HepG2 (cell line): ENCODE measurements at regions not wholly inside any gene's neighbourhood (a gene's known extent, or its start where the extent isn't known, plus 50 kb on each side); places are given as distances from the start of the nearest gene placed in this dataset.
A peak's percentile ranks its signal among the peaks of the same experiment; 100 is the strongest.

ENCODE experiments used
- AFF4 ChIP-seq: sonication (generic); formaldehyde crosslinking; IDR thresholded peaks from 2 replicates; pipeline ENCODE4 v1.4.0; 2020; ENCODE audit warnings: missing genetic modification reagents
- ATF1 ChIP-seq: IDR thresholded peaks from 2 replicates; pipeline ENCODE4 v1.6.1; 2016; ENCODE audit warnings: mild to moderate bottlenecking, control low read depth
- BORCS8-MEF2B ChIP-seq: sonication (generic); formaldehyde crosslinking; IDR thresholded peaks from 2 replicates; pipeline ENCODE4 v1.8.0; 2022; ENCODE audit warnings: mild to moderate bottlenecking, missing genetic modification reagents
- CAMTA2 ChIP-seq: sonication (generic); formaldehyde crosslinking; IDR thresholded peaks from 2 replicates; pipeline ENCODE4 v1.4.0; 2020; ENCODE audit warnings: mild to moderate bottlenecking, missing genetic modification reagents, borderline replicate concordance
- CEBPZ ChIP-seq: IDR thresholded peaks from 2 replicates; pipeline ENCODE4 v1.6.1; 2012; ENCODE audit warnings: low read length, improper control_type of control experiment
- FUBP1 ChIP-seq: sonication (generic); formaldehyde crosslinking; IDR thresholded peaks from 2 replicates; pipeline ENCODE4 v1.5.1; 2020; ENCODE audit warnings: missing genetic modification reagents, mild to moderate bottlenecking, borderline replicate concordance
- JUNB ChIP-seq: sonication (generic); formaldehyde crosslinking; IDR thresholded peaks from 2 replicates; pipeline ENCODE4 v1.8.0; 2022; ENCODE audit warnings: missing genetic modification reagents, mild to moderate bottlenecking, borderline replicate concordance
- MYC ChIP-seq: sonication (generic); formaldehyde crosslinking; IDR thresholded peaks from 2 replicates; pipeline ENCODE4 v1.9.0; 2021; ENCODE audit warnings: missing genetic modification reagents, borderline replicate concordance
- NFE2L1 ChIP-seq: sonication (generic); formaldehyde crosslinking; IDR thresholded peaks from 2 replicates; pipeline ENCODE4 v1.4.0; 2020; ENCODE audit warnings: missing genetic modification reagents, mild to moderate bottlenecking, borderline replicate concordance
- PHF20 ChIP-seq: sonication (generic); formaldehyde crosslinking; IDR thresholded peaks from 2 replicates; pipeline ENCODE4 v1.5.0; 2020; ENCODE audit warnings: mild to moderate bottlenecking, missing genetic modification reagents
- PRPF4 ChIP-seq: fragments of 200-400 bp; formaldehyde crosslinking; IDR thresholded peaks from 2 replicates; pipeline ENCODE4 v1.6.1; 2016; ENCODE audit warnings: low read length, low read depth; ENCODE audit not compliant: poor library complexity, severe bottlenecking
- REL ChIP-seq: sonication (generic); formaldehyde crosslinking; conservative IDR thresholded peaks from 2 replicates; pipeline ENCODE4 v1.8.0; 2022; ENCODE audit warnings: mild to moderate bottlenecking, missing genetic modification reagents, moderate library complexity
- ZNF101 ChIP-seq: sonication (generic); formaldehyde crosslinking; IDR thresholded peaks from 2 replicates; pipeline ENCODE4 v1.4.0; 2020; ENCODE audit warnings: mild to moderate bottlenecking, low read depth, missing genetic modification reagents, borderline replicate concordance
- ZNF451 ChIP-seq: sonication (generic); formaldehyde crosslinking; IDR thresholded peaks from 2 replicates; pipeline ENCODE4 v1.5.0; 2020; ENCODE audit warnings: mild to moderate bottlenecking, missing genetic modification reagents
- ZNF576 ChIP-seq: sonication (generic); formaldehyde crosslinking; IDR thresholded peaks from 2 replicates; pipeline ENCODE4 v1.4.0; 2020; ENCODE audit warnings: mild to moderate bottlenecking, missing genetic modification reagents
- ZNF605 ChIP-seq: sonication (generic); formaldehyde crosslinking; IDR thresholded peaks from 2 replicates; pipeline ENCODE4 v1.8.0; 2022; ENCODE audit warnings: mild to moderate bottlenecking, missing genetic modification reagents
- ZNF850 ChIP-seq: sonication (generic); formaldehyde crosslinking; conservative IDR thresholded peaks from 2 replicates; pipeline ENCODE4 v1.9.0; 2021; ENCODE audit warnings: mild to moderate bottlenecking, missing genetic modification reagents
- ZSCAN20 ChIP-seq: sonication (generic); formaldehyde crosslinking; IDR thresholded peaks from 2 replicates; pipeline ENCODE4 v1.4.0; 2020; ENCODE audit warnings: missing genetic modification reagents, mild to moderate bottlenecking, borderline replicate concordance

- no peak for TF ChIP-seq CAMTA2
- no peak for TF ChIP-seq CEBPZ
- no peak for TF ChIP-seq PRPF4
- TF ChIP-seq ZNF451 (CRISPR knock-in tag) = no peak
- no peak for TF ChIP-seq ZNF605 (CRISPR knock-in tag)
- TF ChIP-seq ZNF576 (CRISPR knock-in tag) = no peak
- TF ChIP-seq FUBP1 (CRISPR knock-in tag) = no peak
- no peak for TF ChIP-seq AFF4 (CRISPR knock-in tag)
- no peak for TF ChIP-seq REL (CRISPR knock-in tag)
- TF ChIP-seq ATF1 (CRISPR knock-in tag) = no peak
- TF ChIP-seq JUNB (CRISPR knock-in tag) = peak; percentile 33; the same call in 1 of the 2 replicates
- no peak for TF ChIP-seq ZNF850 (CRISPR knock-in tag)
- no peak for TF ChIP-seq ZSCAN20
- TF ChIP-seq PHF20 = no peak
- TF ChIP-seq MYC = no peak
- TF ChIP-seq ZNF101 = no peak
- no peak for TF ChIP-seq BORCS8-MEF2B (CRISPR knock-in tag)
- no peak for TF ChIP-seq NFE2L1 (CRISPR knock-in tag)
Observed at GRCh38 chr6:140380427-140381218, 1006.2 kb upstream of the CITED2 start (continued).
